IMR-90 (cell line): ENCODE measurements at regions not wholly inside any gene's neighbourhood (a gene's known extent, or its start where the extent isn't known, plus 50 kb on each side); places are given as distances from the start of the nearest gene placed in this dataset.

Experiments
- ATAC-seq: fragments of 200-7000 bp; cut with Tn5 transposase; 2 replicates; pipeline ENCODE4 v1.9.1; 2020; ENCODE audit warnings: low read depth, mild to moderate bottlenecking, moderate library complexity
- BruUV-seq: library from RNA; stranded (reverse); fragments of 400-500 nt; replicated peaks from 2 replicates; lab custom pipeline; 2021; lab: Mats Ljungman, UMichigan
- CTCF ChIA-PET: fragments of 300-600 bp; formaldehyde crosslinking; extraction: SDS; loops from one replicate; lab custom pipeline; 2021; ENCODE audit warnings: antibody characterized with exemption; lab: Yijun Ruan, JAX
- POLR2A ChIA-PET: fragments of 300-600 bp; sonication (Branson Sonifier 250); formaldehyde crosslinking; loops from one replicate; lab custom pipeline; 2022; ENCODE audit warnings: antibody characterized with exemption; ENCODE audit not compliant: unreplicated experiment; lab: Charles Lee
- DNase-seq: peaks from one replicate; pipeline ENCODE4 v3.0.0; 2013
- H2AFZ ChIP-seq: replicated peaks from 2 replicates; pipeline ENCODE3; 2013; ENCODE audit warnings: low read length, mild to moderate bottlenecking; ENCODE audit not compliant: poor library complexity
- H2AK5ac ChIP-seq: 2 replicates; pipeline ENCODE4 v1.6.1; 2013; ENCODE audit warnings: low read depth, low read length, inconsistent platforms
- H2AK9ac ChIP-seq: replicated peaks from 2 replicates; pipeline ENCODE3; 2013; ENCODE audit warnings: mild to moderate bottlenecking, low read depth, low read length, moderate library complexity; ENCODE audit not compliant: poor library complexity
- H2BK120ac ChIP-seq: 2 replicates; pipeline ENCODE4 v1.6.1; 2013; ENCODE audit warnings: low read depth, low read length, inconsistent platforms
- H2BK15ac ChIP-seq: 3 replicates; pipeline ENCODE4 v1.6.1; 2013; ENCODE audit warnings: low read depth, low read length, inconsistent platforms
- H2BK20ac ChIP-seq: 2 replicates; pipeline ENCODE4 v1.6.1; 2013; ENCODE audit warnings: low read depth, mild to moderate bottlenecking, inconsistent platforms, low read length, moderate library complexity
- H2BK5ac ChIP-seq: 2 replicates; pipeline ENCODE4 v1.6.1; 2013; ENCODE audit warnings: mild to moderate bottlenecking, low read depth, low read length, inconsistent platforms; ENCODE audit not compliant: poor library complexity, severe bottlenecking
- H3K14ac ChIP-seq: replicated peaks from 2 replicates; pipeline ENCODE4 v1.6.1; 2013; ENCODE audit warnings: low read depth, low read length, inconsistent platforms
- H3K18ac ChIP-seq: 2 replicates; pipeline ENCODE4 v1.6.1; 2013; ENCODE audit warnings: low read depth, low read length, control low read depth
- H3K23ac ChIP-seq: 2 replicates; pipeline ENCODE4 v1.6.1; 2013; ENCODE audit warnings: low read depth, low read length, inconsistent platforms
- H3K27ac ChIP-seq: 2 replicates; pipeline ENCODE4 v1.5.1; 2013; ENCODE audit warnings: mild to moderate bottlenecking, control low read depth, low read length; ENCODE audit not compliant: insufficient read depth
- H3K27me3 ChIP-seq: 2 replicates; pipeline ENCODE4 v1.6.1; 2013; ENCODE audit warnings: low read length; ENCODE audit not compliant: control insufficient read depth, insufficient read depth
- H3K36me3 ChIP-seq: 2 replicates; pipeline ENCODE4 v1.6.1; 2013; ENCODE audit warnings: low read length, mixed read lengths; ENCODE audit not compliant: control insufficient read depth, insufficient read depth
- H3K4ac ChIP-seq: 2 replicates; pipeline ENCODE4 v1.6.1; 2013; ENCODE audit warnings: low read depth, low read length, inconsistent platforms
- H3K4me1 ChIP-seq: 2 replicates; pipeline ENCODE4 v1.6.1; 2013; ENCODE audit warnings: low read length, mixed read lengths; ENCODE audit not compliant: control insufficient read depth, insufficient read depth
- H3K4me2 ChIP-seq: 2 replicates; pipeline ENCODE4 v1.6.1; 2013; ENCODE audit warnings: low read depth, mild to moderate bottlenecking, control low read depth, low read length, moderate library complexity
- H3K4me3 ChIP-seq: 2 replicates; pipeline ENCODE4 v1.5.1; 2013; ENCODE audit warnings: low read depth, mild to moderate bottlenecking, control low read depth, low read length, moderate library complexity; ENCODE audit not compliant: insufficient read depth
- H3K56ac ChIP-seq: 2 replicates; pipeline ENCODE4 v1.6.1; 2013; ENCODE audit warnings: low read length, inconsistent platforms; ENCODE audit not compliant: insufficient read depth; ENCODE audit errors: extremely low read depth
- H3K79me1 ChIP-seq, 2 experiments: 2 replicates each; pipeline ENCODE4 v1.6.1; 2013; ENCODE audit warnings: low read length in 2 of 2, inconsistent platforms in 1 of 2, low read depth in 1 of 2
- H3K9ac ChIP-seq: 2 replicates; pipeline ENCODE4 v1.6.1; 2013; ENCODE audit warnings: low read depth, low read length, control low read depth
- H3K9me1 ChIP-seq: 2 replicates; pipeline ENCODE4 v1.6.1; 2013; ENCODE audit warnings: low read length, inconsistent platforms; ENCODE audit not compliant: insufficient read depth
- H3K9me3 ChIP-seq: 2 replicates; pipeline ENCODE4 v1.6.1; 2013; ENCODE audit warnings: low read length; ENCODE audit not compliant: control insufficient read depth, insufficient read depth
- H4K20me1 ChIP-seq: 2 replicates; pipeline ENCODE4 v1.6.1; 2013; ENCODE audit warnings: low read length, inconsistent platforms; ENCODE audit not compliant: insufficient read depth
- H4K5ac ChIP-seq: 2 replicates; pipeline ENCODE4 v1.6.1; 2013; ENCODE audit warnings: mild to moderate bottlenecking, low read depth, low read length, control low read depth
- H4K8ac ChIP-seq, 2 experiments: 2 replicates each; pipeline ENCODE4 v1.6.1; 2013; ENCODE audit warnings: low read depth in 2 of 2, low read length in 2 of 2, control low read depth in 1 of 2, inconsistent platforms in 1 of 2
- H4K91ac ChIP-seq: 2 replicates; pipeline ENCODE4 v1.6.1; 2013; ENCODE audit warnings: low read depth, low read length, inconsistent platforms; ENCODE audit not compliant: insufficient read depth
- BHLHE40 ChIP-seq: fragments of 150-350 bp; IDR thresholded peaks from 2 replicates; pipeline ENCODE4 v1.6.1; 2016; ENCODE audit warnings: mild to moderate bottlenecking, low read depth, low read length
- CEBPB ChIP-seq: IDR thresholded peaks from 2 replicates; pipeline ENCODE4 v1.6.1; 2012; ENCODE audit warnings: low read depth, low read length, improper control_type of control experiment
- CHD1 ChIP-seq: IDR thresholded peaks from 2 replicates; pipeline ENCODE4 v1.6.1; 2012; ENCODE audit warnings: low read depth, low read length, improper control_type of control experiment
- CTCF ChIP-seq: conservative IDR thresholded peaks from 2 replicates; pipeline ENCODE4 v1.5.1; 2012; ENCODE audit warnings: mild to moderate bottlenecking, low read depth, low read length, improper control_type of control experiment
- ELK1 ChIP-seq: fragments of 150-350 bp; IDR thresholded peaks from 2 replicates; pipeline ENCODE4 v1.6.1; 2016; ENCODE audit warnings: low read depth, mild to moderate bottlenecking, low read length, moderate library complexity, borderline replicate concordance
- FOS ChIP-seq: fragments of 150-350 bp; IDR thresholded peaks from 2 replicates; pipeline ENCODE4 v1.6.1; 2016; ENCODE audit warnings: low read depth, low read length
- MAFK ChIP-seq: IDR thresholded peaks from 2 replicates; pipeline ENCODE4 v1.6.1; 2012; ENCODE audit warnings: low read depth, low read length, improper control_type of control experiment
- MAZ ChIP-seq: IDR thresholded peaks from 2 replicates; pipeline ENCODE4 v1.6.1; 2012; ENCODE audit warnings: low read depth, mild to moderate bottlenecking, low read length, improper control_type of control experiment, moderate library complexity, borderline replicate concordance
- MXI1 ChIP-seq: IDR thresholded peaks from 2 replicates; pipeline ENCODE4 v1.6.1; 2012; ENCODE audit warnings: low read depth, mild to moderate bottlenecking, low read length, moderate library complexity, borderline replicate concordance
- NFE2L2 ChIP-seq: fragments of 150-350 bp; IDR thresholded peaks from 2 replicates; pipeline ENCODE4 v1.6.1; 2016; ENCODE audit warnings: low read depth, mild to moderate bottlenecking, low read length
- POLR2A ChIP-seq: IDR thresholded peaks from 2 replicates; pipeline ENCODE4 v1.6.1; 2012; ENCODE audit warnings: mild to moderate bottlenecking, low read depth, low read length
- RAD21 ChIP-seq: IDR thresholded peaks from 2 replicates; pipeline ENCODE4 v1.6.1; 2012; ENCODE audit warnings: low read length, improper control_type of control experiment
- RCOR1 ChIP-seq: IDR thresholded peaks from 2 replicates; pipeline ENCODE4 v1.6.1; 2012; ENCODE audit warnings: mild to moderate bottlenecking, low read length, improper control_type of control experiment; ENCODE audit not compliant: insufficient replicate concordance
- RFX5 ChIP-seq: IDR thresholded peaks from 2 replicates; pipeline ENCODE4 v1.8.0; 2012; ENCODE audit warnings: low read depth, mild to moderate bottlenecking, low read length, moderate library complexity
- SMC3 ChIP-seq: fragments of 150-350 bp; IDR thresholded peaks from 2 replicates; pipeline ENCODE4 v1.6.1; 2016; ENCODE audit warnings: low read depth, mild to moderate bottlenecking, antibody characterized with exemption, low read length, moderate library complexity
- USF2 ChIP-seq: fragments of 150-350 bp; IDR thresholded peaks from 2 replicates; pipeline ENCODE4 v1.6.1; 2017; ENCODE audit warnings: mild to moderate bottlenecking, antibody characterized with exemption, low read length, low read depth
- WGBS, 2 experiments: methylation state at CpG; one replicate each; pipeline versions ENCODE4 v1.1.5 to v1.1.7; 2013; ENCODE audit warnings: missing lambda C conversion rate in 2 of 2; ENCODE audit not compliant: insufficient read length in 1 of 2; ENCODE audit errors: extremely low coverage in 2 of 2; 5-methylcytosine and 5-hydroxymethylcytosine counted together
- dilution Hi-C: fragments of 300-500 bp; cut with HindIII; formaldehyde crosslinking; loops from one replicate; pipeline ENCODE4 v1.14.3; 2018; ENCODE audit warnings: low sequenced_read_pairs; ENCODE audit not compliant: unreplicated experiment
- in situ Hi-C: fragments of 300-500 bp; cut with MboI; formaldehyde crosslinking; loops from 3 replicates; pipeline ENCODE4 v1.14.3; 2019; ENCODE audit warnings: low sequenced_read_pairs, inconsistent platforms, mixed read lengths
- intact Hi-C: fragments of 100-400 bp; cut with micrococcal nuclease; formaldehyde crosslinking; loops from 2 replicates; pipeline ENCODE4 v1.10.0; 2022

GRCh38 chr1:30652152-30652841 lies 71.1 kb downstream of the MATN1 start:
- H3K4ac ChIP-seq: no peak overlapping the region
- H4K8ac ChIP-seq: no peak overlapping the region
- H4K20me1 ChIP-seq: no peaks in the 10 kb centered on the region
- in situ Hi-C loops (no loop called here), dilution Hi-C loops (no loop called here), intact Hi-C loops (no loop called here)
- no peak overlapping the region for H3K14ac ChIP-seq
- H3K27ac ChIP-seq: no peak overlapping the region
- no peak overlapping the region for H2BK20ac ChIP-seq
- no peak overlapping the region for H2BK15ac ChIP-seq
- H3K27me3 ChIP-seq: peaks cover 9% of the 10 kb centered on the region
- H3K4me1 ChIP-seq: no peaks in the 10 kb centered on the region
- no peaks in the 10 kb centered on the region for H3K9me1 ChIP-seq
- no peaks in the 10 kb centered on the region for H3K79me1 ChIP-seq
- no peak for ATAC-seq
- no TSS peak for BruUV-seq
- H3K23ac ChIP-seq: no peak overlapping the region
- H2BK5ac ChIP-seq: no peak overlapping the region
- no peak for DNase-seq
- peak overlapping the region; percentile 42 for H2AK9ac ChIP-seq
- CTCF ChIA-PET: no interaction called here
- H4K91ac ChIP-seq: no peak overlapping the region
- H3K4me3 ChIP-seq: no peak overlapping the region
- no peak overlapping the region for H2BK120ac ChIP-seq
- H3K56ac ChIP-seq: no peak overlapping the region
- H2AFZ ChIP-seq: no peak overlapping the region
- POLR2A ChIA-PET: no interaction called here
- WGBS, 2 experiments: 22% methylated on average over 3 of the region's 4 CpGs; no CpG with 5 or more reads in 1 of the 2 experiments
- no peak overlapping the region for H4K5ac ChIP-seq
- H3K4me2 ChIP-seq: no peak overlapping the region
- H3K36me3 ChIP-seq: no peaks in the 10 kb centered on the region
- no peak overlapping the region for H2AK5ac ChIP-seq
- H3K9me3 ChIP-seq: no peaks in the 10 kb centered on the region
- H3K18ac ChIP-seq: no peak overlapping the region
- TF ChIP-seq CHD1 (no peak), CEBPB (no peak), BHLHE40 (no peak), POLR2A (no peak), MAFK (no peak), MAZ (no peak), NFE2L2 (no peak), CTCF (no peak), FOS (no peak), RCOR1 (no peak), MXI1 (no peak), USF2 (no peak), RFX5 (no peak), ELK1 (no peak), SMC3 (no peak), RAD21 (no peak)
- H3K9ac ChIP-seq: no peak overlapping the region
